ENCODE measurements at regions not wholly inside any gene's neighbourhood (a gene's known extent, or its start where the extent isn't known, plus 50 kb on each side); places are given as distances from the start of the nearest gene placed in this dataset.
A peak's percentile ranks its signal among the peaks of the same experiment; 100 is the strongest.

GRCh38 chr3:94280958-94281357 lies 218.1 kb downstream of the NSUN3 start:
- TF ChIP-seq, protein P1, sequence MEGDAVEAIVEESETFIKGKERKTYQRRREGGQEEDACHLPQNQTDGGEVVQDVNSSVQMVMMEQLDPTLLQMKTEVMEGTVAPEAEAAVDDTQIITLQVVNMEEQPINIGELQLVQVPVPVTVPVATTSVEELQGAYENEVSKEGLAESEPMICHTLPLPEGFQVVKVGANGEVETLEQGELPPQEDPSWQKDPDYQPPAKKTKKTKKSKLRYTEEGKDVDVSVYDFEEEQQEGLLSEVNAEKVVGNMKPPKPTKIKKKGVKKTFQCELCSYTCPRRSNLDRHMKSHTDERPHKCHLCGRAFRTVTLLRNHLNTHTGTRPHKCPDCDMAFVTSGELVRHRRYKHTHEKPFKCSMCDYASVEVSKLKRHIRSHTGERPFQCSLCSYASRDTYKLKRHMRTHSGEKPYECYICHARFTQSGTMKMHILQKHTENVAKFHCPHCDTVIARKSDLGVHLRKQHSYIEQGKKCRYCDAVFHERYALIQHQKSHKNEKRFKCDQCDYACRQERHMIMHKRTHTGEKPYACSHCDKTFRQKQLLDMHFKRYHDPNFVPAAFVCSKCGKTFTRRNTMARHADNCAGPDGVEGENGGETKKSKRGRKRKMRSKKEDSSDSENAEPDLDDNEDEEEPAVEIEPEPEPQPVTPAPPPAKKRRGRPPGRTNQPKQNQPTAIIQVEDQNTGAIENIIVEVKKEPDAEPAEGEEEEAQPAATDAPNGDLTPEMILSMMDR (IDR thresholded peaks at IDR 0.05; ENCODE audit: low read depth, low read length): no peak
- DNase-seq (ENCODE audit: low read depth in 2 of 2): no peak
- H3K4me3 ChIP-seq (replicated peaks in 1 of 2; ENCODE audit: low read depth in 2 of 2, low read length in 2 of 2): no peak overlapping the region

- H3K4me3 ChIP-seq (replicated peaks in 1 of 2; ENCODE audit: low read depth in 2 of 2, low read length in 2 of 2): no peak overlapping the region
- peak; percentile 1 to 38 for DNase-seq (ENCODE audit: low read depth in 2 of 2)
- TF ChIP-seq, protein P1 (IDR thresholded peaks at IDR 0.05; ENCODE audit: low read depth, low read length): peak; percentile 8
Measured at GRCh38 chr3:94285872-94286271, 223.0 kb downstream of the NSUN3 start.

GRCh38 chr3:94291686-94292085 lies 228.8 kb downstream of the NSUN3 start:
- H3K4me3 ChIP-seq (replicated peaks in 1 of 2; ENCODE audit: low read depth in 2 of 2, low read length in 2 of 2): no peak overlapping the region
- TF ChIP-seq, protein P1 (IDR thresholded peaks at IDR 0.05; ENCODE audit: low read depth, low read length): no peak
- no peak for DNase-seq (ENCODE audit: low read depth in 2 of 2)

GRCh38 chr3:94292151-94292550 lies 229.3 kb downstream of the NSUN3 start:
- TF ChIP-seq, protein P1 (IDR thresholded peaks at IDR 0.05; ENCODE audit: low read depth, low read length): no peak
- no peak for DNase-seq (ENCODE audit: low read depth in 2 of 2)
- no peak overlapping the region for H3K4me3 ChIP-seq (replicated peaks in 1 of 2; ENCODE audit: low read depth in 2 of 2, low read length in 2 of 2)

GRCh38 chr3:94293793-94294195 lies 230.9 kb downstream of the NSUN3 start:
- no peak overlapping the region for H3K4me3 ChIP-seq (replicated peaks in 1 of 2; ENCODE audit: low read depth in 2 of 2, low read length in 2 of 2)
- TF ChIP-seq, protein P1 (IDR thresholded peaks at IDR 0.05; ENCODE audit: low read depth, low read length): no peak
- peak in 1 of 2 donors; percentile 9 for DNase-seq (ENCODE audit: low read depth in 2 of 2)

- TF ChIP-seq, protein P1 (IDR thresholded peaks at IDR 0.05; ENCODE audit: low read depth, low read length): no peak
- no peak overlapping the region for H3K4me3 ChIP-seq (replicated peaks in 1 of 2; ENCODE audit: low read depth in 2 of 2, low read length in 2 of 2)
- DNase-seq (ENCODE audit: low read depth in 2 of 2): no peak
Measured at GRCh38 chr3:94294806-94295205, 231.9 kb downstream of the NSUN3 start.

GRCh38 chr3:94299716-94300115 lies 236.9 kb downstream of the NSUN3 start:
- no peak for DNase-seq (ENCODE audit: low read depth in 2 of 2)
- H3K4me3 ChIP-seq (replicated peaks in 1 of 2; ENCODE audit: low read depth in 2 of 2, low read length in 2 of 2): no peak overlapping the region
- TF ChIP-seq, protein P1 (IDR thresholded peaks at IDR 0.05; ENCODE audit: low read depth, low read length): no peak

All from cardiac fibroblast (primary cell).